RWPE2 (cell line): ENCODE measurements at regions not wholly inside any gene's neighbourhood (a gene's known extent, or its start where the extent isn't known, plus 50 kb on each side); places are given as distances from the start of the nearest gene placed in this dataset.

ENCODE experiments used
- ATAC-seq: fragments of 200-7000 bp; cut with Tn5 transposase; 3 replicates; pipeline ENCODE4 v1.9.1; 2021; ENCODE audit warnings: low read depth
- DNase-seq: peaks from one replicate; pipeline ENCODE4 v3.0.0-alpha.2; 2020; ENCODE audit warnings: low spot score
- H3K27ac ChIP-seq: fragments of 450-650 bp; 2 replicates; pipeline ENCODE4 v1.5.1; 2017; ENCODE audit warnings: mild to moderate bottlenecking; ENCODE audit not compliant: poor library complexity, severe bottlenecking
- H3K27me3 ChIP-seq: fragments of 250-450 bp; sonication (Bioruptor Pico); 2 replicates; pipeline ENCODE4 v1.5.1; 2021; ENCODE audit warnings: mild to moderate bottlenecking, moderate library complexity; ENCODE audit not compliant: insufficient read depth, poor library complexity, severe bottlenecking
- H3K36me3 ChIP-seq: fragments of 250-450 bp; sonication (Bioruptor Pico); 2 replicates; pipeline ENCODE4 v1.5.1; 2020; ENCODE audit warnings: low read depth, mild to moderate bottlenecking, moderate library complexity
- H3K4me1 ChIP-seq: fragments of 250-450 bp; sonication (Bioruptor Pico); 2 replicates; pipeline ENCODE4 v1.5.1; 2021; ENCODE audit warnings: mild to moderate bottlenecking, moderate library complexity; ENCODE audit not compliant: insufficient read depth, poor library complexity, severe bottlenecking
- H3K4me3 ChIP-seq: fragments of 250-450 bp; sonication (Bioruptor Pico); 2 replicates; pipeline ENCODE4 v1.5.1; 2021; ENCODE audit warnings: mild to moderate bottlenecking, moderate library complexity; ENCODE audit not compliant: severe bottlenecking
- H3K9me3 ChIP-seq: fragments of 250-450 bp; sonication (Bioruptor Pico); 2 replicates; pipeline ENCODE4 v1.5.1; 2021; ENCODE audit warnings: mild to moderate bottlenecking, moderate library complexity; ENCODE audit not compliant: severe bottlenecking
- CTCF ChIP-seq: fragments of 450-650 bp; IDR thresholded peaks from one replicate; pipeline ENCODE4 v1.5.1; 2017; ENCODE audit warnings: mild to moderate bottlenecking, moderate library complexity; ENCODE audit not compliant: poor library complexity, severe bottlenecking

- ATAC-seq = no peak
- no peak for DNase-seq
These were observed 52.9 kb upstream of the TAB2 start for GRCh38 chr6:149264629-149265028.

GRCh38 chr6:149265945-149266344 is 51.6 kb upstream of the TAB2 start:
- TF ChIP-seq CTCF = no peak
- ATAC-seq = no peak
- Histone ChIP-seq H3K4me1 (no peaks in the 10 kb centered on the region), H3K27ac (no peak overlapping the region), H3K36me3 (no peaks in the 10 kb centered on the region), H3K9me3 (no peaks in the 10 kb centered on the region), H3K27me3 (no peaks in the 10 kb centered on the region), H3K4me3 (no peak overlapping the region)
- no peak for DNase-seq

More at GRCh38 chr6:149264629-149265028, 52.9 kb upstream of the TAB2 start:
- Histone ChIP-seq H3K27ac (no peak overlapping the region), H3K4me3 (no peak overlapping the region), H3K9me3 (no peaks in the 10 kb centered on the region), H3K27me3 (no peaks in the 10 kb centered on the region), H3K4me1 (no peaks in the 10 kb centered on the region), H3K36me3 (no peaks in the 10 kb centered on the region)
- no peak for TF ChIP-seq CTCF

GRCh38 chr6:149266659-149267058 is 50.9 kb upstream of the TAB2 start:
- ATAC-seq (no peak), DNase-seq (no peak)
- Histone ChIP-seq H3K9me3 (no peaks in the 10 kb centered on the region), H3K36me3 (no peaks in the 10 kb centered on the region), H3K4me1 (no peaks in the 10 kb centered on the region), H3K4me3 (no peak overlapping the region), H3K27me3 (no peaks in the 10 kb centered on the region), H3K27ac (no peak overlapping the region)
- TF ChIP-seq CTCF = no peak

GRCh38 chr6:149267072-149267471 is 50.4 kb upstream of the TAB2 start:
- Histone ChIP-seq H3K27me3 (no peaks in the 10 kb centered on the region), H3K4me1 (no peaks in the 10 kb centered on the region), H3K27ac (no peak overlapping the region), H3K36me3 (no peaks in the 10 kb centered on the region), H3K9me3 (no peaks in the 10 kb centered on the region), H3K4me3 (no peak overlapping the region)
- DNase-seq (no peak), ATAC-seq (no peak)
- no peak for TF ChIP-seq CTCF

GRCh38 chr6:149267513-149268043 is 49.9 kb upstream of the TAB2 start:
- Histone ChIP-seq H3K27ac (no peak overlapping the region), H3K4me3 (no peak overlapping the region), H3K9me3 (no peaks in the 10 kb centered on the region), H3K36me3 (no peaks in the 10 kb centered on the region), H3K27me3 (no peaks in the 10 kb centered on the region), H3K4me1 (no peaks in the 10 kb centered on the region)
- TF ChIP-seq CTCF = no peak
- no peak for ATAC-seq
- DNase-seq = no peak
